ENCODE measurements at regions not wholly inside any gene's neighbourhood (a gene's known extent, or its start where the extent isn't known, plus 50 kb on each side); places are given as distances from the start of the nearest gene placed in this dataset.

GRCh38 chr9:14383294-14383693, 69.4 kb upstream of the NFIB start (continued):
- TF ChIP-seq ZNF462 (CRISPR knock-in tag; IDR thresholded peaks at IDR 0.05) (no peak), STAT1 (IDR thresholded peaks at IDR 0.05; ENCODE audit: unreplicated experiment) (no peak), NANOG (IDR thresholded peaks at IDR 0.05; ENCODE audit: borderline replicate concordance) (no peak)

- no peaks in the 10 kb centered on the region for H3F3A ChIP-seq (replicated peaks; ENCODE audit: low read depth)
- H3K4me1 Mint-ChIP-seq, result peaks cover 9% of the 10 kb centered on the region; the same call in 2 of the 3 replicates
- H3K36me3 Mint-ChIP-seq (ENCODE audit: low read depth), result 0 out of 3 replicates have a peak, but pooled peaks cover 4% of the 10 kb centered on the region
- no peaks in the 10 kb centered on the region for H3K36me3 ChIP-seq (ENCODE audit: insufficient read depth)
- H3K4me1 ChIP-seq (ENCODE audit: insufficient read depth), result 0 out of 2 replicates have a peak, but pooled peaks cover 6% of the 10 kb centered on the region
- H3K27ac ChIP-seq (ENCODE audit: low read depth), result no peak overlapping the region
- no peaks in the 10 kb centered on the region for H3K9me2 ChIP-seq (ENCODE audit: insufficient read depth)
- H4K20me1 ChIP-seq (replicated peaks; ENCODE audit: insufficient read depth), result no peaks in the 10 kb centered on the region
- no peaks in the 10 kb centered on the region for H3K27me3 Mint-ChIP-seq (ENCODE audit: insufficient read depth, low read depth, poor library complexity)
- no peaks in the 10 kb centered on the region for H3K27me3 ChIP-seq (ENCODE audit: insufficient read depth)
- no peak overlapping the region for H3K27ac Mint-ChIP-seq
- H3K9me3 Mint-ChIP-seq, result no peaks in the 10 kb centered on the region
- TF ChIP-seq ZNF114 (CRISPR knock-in tag; IDR thresholded peaks at IDR 0.05) (no peak), EZH2 (IDR thresholded peaks at IDR 0.05; ENCODE audit: low read depth, unreplicated experiment) (no peak), STAT1 (IDR thresholded peaks at IDR 0.05; ENCODE audit: unreplicated experiment) (no peak), CTCF (conservative IDR thresholded peaks at IDR 0.05; ENCODE audit: low read depth in 2 of 2) (no peak), CREB1 (CRISPR knock-in tag; IDR thresholded peaks at IDR 0.05; ENCODE audit: low read depth) (no peak)
- no peak overlapping the region for H2AFZ ChIP-seq
- no peak overlapping the region for H3K4me3 Mint-ChIP-seq
- ATAC-seq (no peak), DNase-seq (ENCODE audit: low spot score) (no peak)
- no peak overlapping the region for H3K4me2 ChIP-seq
- H3K79me2 ChIP-seq (replicated peaks; ENCODE audit: insufficient read depth), result no peaks in the 10 kb centered on the region
- H3K4me3 ChIP-seq, result no peak overlapping the region
Measured at GRCh38 chr9:14380061-14380836, 66.3 kb upstream of the NFIB start.
